ENCODE measurements at regions not wholly inside any gene's neighbourhood (a gene's known extent, or its start where the extent isn't known, plus 50 kb on each side); places are given as distances from the start of the nearest gene placed in this dataset.

DNA sequence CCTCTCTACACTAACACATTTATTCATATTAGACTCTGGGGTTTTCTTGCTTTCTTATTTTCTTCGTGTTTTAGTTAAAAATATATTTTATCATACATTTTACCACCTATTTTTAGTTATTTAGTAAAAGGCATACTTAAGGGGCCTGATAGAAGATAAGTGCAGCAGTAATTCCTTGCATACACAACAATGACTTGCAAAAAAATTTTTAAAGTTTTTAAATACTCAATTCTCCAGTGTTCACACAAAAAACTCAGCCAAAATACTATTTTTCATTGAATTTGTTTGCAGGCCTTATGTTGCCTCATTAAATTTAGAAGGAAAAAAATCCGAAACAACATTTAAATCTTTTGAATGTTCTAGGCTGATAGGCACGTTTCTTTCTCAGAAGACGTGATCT, 2431.7 kb downstream of the PCDH9 start:
- H3K4me3 ChIP-seq, result no peak overlapping the region
- TF ChIP-seq, protein P1, sequence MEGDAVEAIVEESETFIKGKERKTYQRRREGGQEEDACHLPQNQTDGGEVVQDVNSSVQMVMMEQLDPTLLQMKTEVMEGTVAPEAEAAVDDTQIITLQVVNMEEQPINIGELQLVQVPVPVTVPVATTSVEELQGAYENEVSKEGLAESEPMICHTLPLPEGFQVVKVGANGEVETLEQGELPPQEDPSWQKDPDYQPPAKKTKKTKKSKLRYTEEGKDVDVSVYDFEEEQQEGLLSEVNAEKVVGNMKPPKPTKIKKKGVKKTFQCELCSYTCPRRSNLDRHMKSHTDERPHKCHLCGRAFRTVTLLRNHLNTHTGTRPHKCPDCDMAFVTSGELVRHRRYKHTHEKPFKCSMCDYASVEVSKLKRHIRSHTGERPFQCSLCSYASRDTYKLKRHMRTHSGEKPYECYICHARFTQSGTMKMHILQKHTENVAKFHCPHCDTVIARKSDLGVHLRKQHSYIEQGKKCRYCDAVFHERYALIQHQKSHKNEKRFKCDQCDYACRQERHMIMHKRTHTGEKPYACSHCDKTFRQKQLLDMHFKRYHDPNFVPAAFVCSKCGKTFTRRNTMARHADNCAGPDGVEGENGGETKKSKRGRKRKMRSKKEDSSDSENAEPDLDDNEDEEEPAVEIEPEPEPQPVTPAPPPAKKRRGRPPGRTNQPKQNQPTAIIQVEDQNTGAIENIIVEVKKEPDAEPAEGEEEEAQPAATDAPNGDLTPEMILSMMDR (IDR thresholded peaks at IDR 0.05), result no peak
- no peak for TF ChIP-seq EP300 (IDR thresholded peaks at IDR 0.05)
- TF ChIP-seq POLR2A (IDR thresholded peaks at IDR 0.05), result no peak
- 80 to 87% methylated on average over 4 of the region's 4 CpGs for WGBS, 2 donors

DNA sequence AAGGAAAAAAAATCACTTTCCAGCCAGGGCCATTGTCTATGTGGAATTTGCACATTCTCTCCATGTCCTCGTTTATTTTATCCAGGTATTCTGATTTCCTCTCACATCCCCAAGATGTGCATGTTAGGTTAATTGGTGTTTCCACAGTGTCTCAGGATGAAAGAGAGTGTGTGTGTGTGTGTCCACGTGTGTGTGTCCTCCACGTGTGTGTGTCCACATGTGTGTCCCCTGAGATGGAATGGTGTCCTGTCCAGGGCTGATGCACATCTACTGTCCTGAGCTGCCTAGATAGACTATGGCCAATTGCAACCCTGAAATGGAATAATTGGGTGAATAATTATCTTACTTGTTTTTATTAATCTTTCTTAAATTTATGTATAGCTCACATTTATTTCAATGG, 2436.5 kb downstream of the PCDH9 start:
- no peaks in the 10 kb centered on the region for H3K27me3 ChIP-seq
- DNase-seq (ENCODE audit: low spot score in 2 of 2), result no peak
- WGBS, 2 donors, result 85 to 87% methylated on average over 3 of the region's 3 CpGs

More for the DNA sequence above, 2431.7 kb downstream of the PCDH9 start:
- H3K36me3 ChIP-seq, result no peaks in the 10 kb centered on the region
- no peaks in the 10 kb centered on the region for H3K4me1 ChIP-seq
- no peak for DNase-seq (ENCODE audit: low spot score in 2 of 2)
- no peaks in the 10 kb centered on the region for H3K9me3 ChIP-seq
- H3K27ac ChIP-seq, result no peak overlapping the region
- no peaks in the 10 kb centered on the region for H3K27me3 ChIP-seq

DNA sequence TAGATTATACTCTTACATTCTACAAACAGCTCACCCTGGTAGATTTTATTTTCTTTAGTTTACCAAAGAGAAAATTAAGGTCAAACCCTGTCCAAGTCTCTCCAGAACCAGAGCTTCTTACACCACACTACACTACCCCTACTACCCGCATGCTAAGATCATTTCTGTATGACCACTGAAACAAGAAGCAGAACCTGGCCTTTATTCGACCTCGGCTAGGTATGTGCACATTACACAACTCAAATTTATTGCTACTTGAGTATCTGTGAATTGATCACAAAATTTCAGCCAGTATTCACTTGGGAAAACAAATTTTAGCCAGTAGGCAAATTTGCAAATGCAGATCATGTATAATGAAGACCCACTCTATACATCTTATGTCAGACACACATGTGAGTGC, 2437.0 kb downstream of the PCDH9 start:
- H3K4me3 ChIP-seq, result no peak overlapping the region
- H3K27ac ChIP-seq, result no peak overlapping the region
- H3K9me3 ChIP-seq, result no peaks in the 10 kb centered on the region
- 89 to 93% methylated on average over 3 of the region's 3 CpGs for WGBS, 2 donors
- no peaks in the 10 kb centered on the region for H3K4me1 ChIP-seq
- H3K27me3 ChIP-seq, result no peaks in the 10 kb centered on the region
- DNase-seq (ENCODE audit: low spot score in 2 of 2), result no peak
- TF ChIP-seq POLR2A (IDR thresholded peaks at IDR 0.05) (no peak), EP300 (IDR thresholded peaks at IDR 0.05) (no peak)
- TF ChIP-seq, protein P1 (IDR thresholded peaks at IDR 0.05), result no peak
- no peaks in the 10 kb centered on the region for H3K36me3 ChIP-seq

More for the DNA sequence above, 2436.5 kb downstream of the PCDH9 start:
- Histone ChIP-seq H3K27ac (no peak overlapping the region), H3K9me3 (no peaks in the 10 kb centered on the region), H3K36me3 (no peaks in the 10 kb centered on the region), H3K4me1 (no peaks in the 10 kb centered on the region), H3K4me3 (no peak overlapping the region)
- no peak for TF ChIP-seq EP300 (IDR thresholded peaks at IDR 0.05)
- TF ChIP-seq, protein P1 (IDR thresholded peaks at IDR 0.05), result no peak
- no peak for TF ChIP-seq POLR2A (IDR thresholded peaks at IDR 0.05)

DNA sequence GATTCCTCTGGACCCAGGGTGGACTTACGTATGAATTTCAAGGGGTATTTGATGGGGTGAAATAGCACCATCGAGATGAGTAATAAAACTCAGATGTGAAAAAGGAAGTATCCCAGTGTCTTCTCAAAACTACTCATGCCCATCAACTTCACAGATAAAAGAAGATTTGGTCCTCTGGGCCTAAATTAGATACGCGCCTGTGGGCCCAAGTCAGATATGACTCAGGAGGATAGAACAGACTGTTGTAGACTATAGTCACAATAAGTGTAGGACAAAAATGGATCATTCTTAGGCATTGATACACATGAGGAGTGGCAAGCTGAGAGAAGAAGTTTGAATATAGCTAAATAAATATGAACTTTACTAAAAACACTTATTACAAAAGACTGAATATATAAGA, 2438.8 kb downstream of the PCDH9 start:
- TF ChIP-seq, protein P1 (IDR thresholded peaks at IDR 0.05), result no peak
- no peak for TF ChIP-seq EP300 (IDR thresholded peaks at IDR 0.05)
- no peak for TF ChIP-seq POLR2A (IDR thresholded peaks at IDR 0.05)
- no peaks in the 10 kb centered on the region for H3K4me1 ChIP-seq
- H3K27ac ChIP-seq, result no peak overlapping the region
- no peak for DNase-seq (ENCODE audit: low spot score in 2 of 2)
- H3K36me3 ChIP-seq, result no peaks in the 10 kb centered on the region
- 93 to 99% methylated on average over 4 of the region's 4 CpGs for WGBS, 2 donors
- no peaks in the 10 kb centered on the region for H3K27me3 ChIP-seq
- H3K9me3 ChIP-seq, result no peaks in the 10 kb centered on the region
- H3K4me3 ChIP-seq, result no peak overlapping the region

DNA sequence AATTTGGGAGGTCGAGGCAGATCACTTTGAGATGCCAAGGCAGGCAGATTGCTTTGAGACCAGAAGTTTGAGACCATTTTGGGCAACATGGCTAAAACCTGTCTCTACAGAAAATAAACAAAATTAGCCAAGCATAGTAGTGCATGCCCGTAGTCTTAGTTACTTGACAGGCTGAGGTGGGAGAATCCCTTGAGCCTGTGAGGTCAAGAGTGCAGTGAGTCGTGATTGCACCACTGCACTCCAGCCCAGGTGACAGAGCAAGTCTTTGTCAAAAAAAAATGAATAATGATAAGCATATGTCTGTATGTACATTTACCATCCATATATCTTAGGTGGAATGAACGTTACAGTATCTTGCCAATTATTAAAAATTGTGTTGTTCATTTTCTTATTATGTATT, 2447.7 kb downstream of the PCDH9 start:
- Histone ChIP-seq H3K27me3 (no peaks in the 10 kb centered on the region), H3K4me3 (no peak overlapping the region), H3K9me3 (no peaks in the 10 kb centered on the region), H3K4me1 (no peaks in the 10 kb centered on the region), H3K36me3 (no peaks in the 10 kb centered on the region), H3K27ac (no peak overlapping the region)
- no peak for TF ChIP-seq EP300 (IDR thresholded peaks at IDR 0.05)
- 79 to 83% methylated on average over 4 of the region's 4 CpGs for WGBS, 2 donors
- DNase-seq (ENCODE audit: low spot score in 2 of 2), result no peak

DNA sequence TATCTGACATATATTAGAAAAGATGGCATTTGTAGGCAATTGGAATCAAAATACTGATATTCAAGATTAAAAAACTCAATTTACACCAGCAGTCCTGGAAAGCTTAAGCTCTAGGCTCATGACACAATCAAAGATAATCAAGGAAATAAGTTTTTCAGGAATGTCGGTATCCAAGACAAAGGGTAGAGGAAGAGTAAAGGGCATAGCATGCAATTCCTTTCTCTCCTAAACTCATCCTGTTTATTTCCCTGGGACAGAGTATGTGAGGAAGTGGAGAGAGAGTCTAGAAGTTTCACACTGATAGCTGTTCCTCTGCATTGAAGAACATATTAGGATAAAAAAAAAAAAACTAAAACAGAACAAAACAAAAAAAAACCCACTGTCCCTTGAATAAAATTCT, 2452.1 kb downstream of the PCDH9 start:
- TF ChIP-seq EP300 (IDR thresholded peaks at IDR 0.05) (no peak), POLR2A (IDR thresholded peaks at IDR 0.05) (no peak)
- TF ChIP-seq, protein P1 (IDR thresholded peaks at IDR 0.05), result no peak

More for the DNA sequence above, 2452.1 kb downstream of the PCDH9 start:
- no peak overlapping the region for H3K27ac ChIP-seq
- no peaks in the 10 kb centered on the region for H3K4me1 ChIP-seq
- no peaks in the 10 kb centered on the region for H3K27me3 ChIP-seq
- H3K9me3 ChIP-seq, result no peaks in the 10 kb centered on the region
- WGBS, 2 donors, result 58 to 81% methylated on average over 1 of the region's 1 CpG
- DNase-seq (ENCODE audit: low spot score in 2 of 2), result no peak
- H3K36me3 ChIP-seq, result no peaks in the 10 kb centered on the region
- H3K4me3 ChIP-seq, result no peak overlapping the region
